HG02852 (cell line): ENCODE measurements at regions not wholly inside any gene's neighbourhood (a gene's known extent, or its start where the extent isn't known, plus 50 kb on each side); places are given as distances from the start of the nearest gene placed in this dataset.

ENCODE experiments used
- ATAC-seq: cut with Tn5 transposase; IDR thresholded peaks from one replicate; pipeline ENCODE4 v1.9.1; 2021; ENCODE audit warnings: mild to moderate bottlenecking, moderate library complexity; ENCODE audit not compliant: unreplicated experiment

DNA sequence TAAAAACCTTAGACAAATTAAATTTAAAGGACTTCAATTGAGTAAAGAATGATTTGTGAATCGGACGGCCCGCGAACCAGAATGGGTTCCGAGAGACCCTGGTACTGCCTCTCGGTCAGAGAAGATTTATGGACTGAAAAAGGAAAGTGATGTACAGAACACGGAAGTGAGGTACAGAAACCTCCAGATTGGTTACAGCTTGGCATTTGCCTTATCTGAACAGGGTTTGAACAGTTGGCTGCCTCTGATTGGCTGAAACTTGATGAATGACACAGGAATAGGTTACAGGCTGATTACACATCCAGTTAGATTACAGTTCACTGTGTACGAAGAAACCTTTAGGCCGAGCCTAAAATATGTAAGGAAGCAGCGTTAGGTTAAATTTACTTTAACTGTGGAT is 156.5 kb upstream of the EGFLAM start:
- ATAC-seq: no peak

- no peak for ATAC-seq
Measured at GRCh38 chr5:38099205-38100168, 158.9 kb upstream of the EGFLAM start.

DNA sequence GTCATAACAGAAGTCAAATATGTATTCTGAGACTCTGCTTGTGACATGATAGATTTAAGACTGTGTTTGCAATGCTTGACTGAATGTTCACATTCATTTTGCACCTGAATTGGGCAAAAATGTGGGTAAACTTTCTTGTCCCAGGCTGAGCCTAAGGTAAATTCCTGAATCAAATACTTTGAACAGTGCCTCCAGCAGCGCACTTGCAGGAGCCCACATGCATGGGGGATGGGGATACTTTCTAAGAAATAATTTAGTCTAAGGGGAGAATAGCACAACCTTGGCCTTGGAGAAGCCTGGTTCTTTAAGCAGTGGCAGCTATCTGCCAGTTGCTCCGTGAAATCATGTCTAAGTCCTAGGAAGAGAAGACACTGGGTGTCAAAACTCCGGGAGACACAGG is 163.5 kb upstream of the EGFLAM start:
- no peak for ATAC-seq

DNA sequence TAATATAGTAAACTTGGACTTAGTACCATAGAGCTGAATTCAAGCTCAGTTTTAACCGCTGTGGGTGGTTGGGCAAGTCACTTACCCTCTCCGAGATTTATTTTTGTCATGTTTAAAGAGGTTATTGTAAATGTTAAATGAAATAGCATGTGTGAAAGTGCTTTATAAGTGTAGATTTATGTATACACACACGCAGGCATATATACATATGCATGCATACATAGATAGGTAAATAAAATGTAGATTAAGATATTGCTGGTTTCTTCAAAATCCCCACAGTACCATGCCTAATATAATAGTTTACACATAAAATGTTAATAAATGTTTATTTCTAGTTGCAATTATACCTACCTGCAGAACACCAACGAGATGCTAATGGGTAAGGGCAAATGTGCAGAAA is 164.5 kb upstream of the EGFLAM start:
- no peak for ATAC-seq

DNA sequence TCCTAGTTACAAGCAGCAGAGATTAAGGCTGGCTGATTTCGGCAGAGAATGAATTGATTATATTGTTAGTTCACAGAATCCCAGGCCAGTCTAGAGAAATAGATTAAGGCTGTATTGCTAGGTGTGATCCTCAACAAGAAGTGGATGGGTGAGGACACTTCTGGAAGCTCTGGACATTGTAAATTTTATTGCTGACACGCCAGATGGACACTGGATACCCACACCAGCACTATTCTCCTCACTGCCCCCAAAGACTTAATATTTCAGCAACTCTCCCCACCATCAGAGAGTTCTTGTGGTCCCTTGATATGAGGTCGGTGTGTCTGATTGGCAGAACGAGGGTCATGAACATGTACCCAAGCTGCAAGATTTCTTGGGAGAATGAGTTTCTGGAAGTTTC is 171.6 kb upstream of the EGFLAM start:
- no peak for ATAC-seq

- no peak for ATAC-seq
Measured at GRCh38 chr5:38079620-38080402, 178.5 kb upstream of the EGFLAM start.

DNA sequence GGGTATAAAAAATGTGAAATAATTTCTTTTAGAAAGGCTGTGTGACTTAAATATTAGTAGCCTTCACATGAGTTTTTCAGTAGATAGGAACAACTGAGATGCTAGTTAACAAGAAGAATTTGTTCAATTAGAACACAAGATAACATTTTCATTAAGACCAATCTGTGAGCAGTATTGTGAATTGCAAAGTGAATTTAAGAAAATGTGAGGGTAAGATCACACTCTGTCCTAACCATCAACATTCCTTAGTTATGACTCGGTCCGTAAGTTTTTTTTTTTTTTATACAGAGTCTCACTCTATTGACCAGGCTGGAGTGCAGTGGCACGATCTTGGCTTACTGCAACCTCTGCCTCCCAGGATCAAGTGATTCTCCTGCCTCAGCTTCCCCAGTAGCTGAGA is 180.2 kb upstream of the EGFLAM start:
- ATAC-seq: no peak

DNA sequence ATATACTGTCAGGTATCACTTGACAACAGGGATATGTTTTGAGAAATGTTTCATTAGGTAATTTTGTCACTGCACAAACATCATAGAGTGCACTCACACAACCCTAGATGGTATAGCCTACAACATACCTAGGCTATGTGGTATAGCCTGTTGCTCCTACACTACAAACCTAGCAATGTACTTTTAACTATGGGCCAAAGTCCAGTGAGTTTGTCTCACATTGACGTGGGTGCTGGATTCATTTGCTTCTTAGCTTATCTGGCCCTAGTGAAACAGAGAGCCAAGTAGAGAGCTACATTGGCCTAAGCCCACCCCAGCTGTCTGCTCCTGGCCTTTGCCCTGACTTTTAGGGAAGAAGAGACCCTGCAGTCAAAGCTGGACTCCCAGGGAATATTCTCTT is 180.7 kb upstream of the EGFLAM start:
- ATAC-seq: no peak

DNA sequence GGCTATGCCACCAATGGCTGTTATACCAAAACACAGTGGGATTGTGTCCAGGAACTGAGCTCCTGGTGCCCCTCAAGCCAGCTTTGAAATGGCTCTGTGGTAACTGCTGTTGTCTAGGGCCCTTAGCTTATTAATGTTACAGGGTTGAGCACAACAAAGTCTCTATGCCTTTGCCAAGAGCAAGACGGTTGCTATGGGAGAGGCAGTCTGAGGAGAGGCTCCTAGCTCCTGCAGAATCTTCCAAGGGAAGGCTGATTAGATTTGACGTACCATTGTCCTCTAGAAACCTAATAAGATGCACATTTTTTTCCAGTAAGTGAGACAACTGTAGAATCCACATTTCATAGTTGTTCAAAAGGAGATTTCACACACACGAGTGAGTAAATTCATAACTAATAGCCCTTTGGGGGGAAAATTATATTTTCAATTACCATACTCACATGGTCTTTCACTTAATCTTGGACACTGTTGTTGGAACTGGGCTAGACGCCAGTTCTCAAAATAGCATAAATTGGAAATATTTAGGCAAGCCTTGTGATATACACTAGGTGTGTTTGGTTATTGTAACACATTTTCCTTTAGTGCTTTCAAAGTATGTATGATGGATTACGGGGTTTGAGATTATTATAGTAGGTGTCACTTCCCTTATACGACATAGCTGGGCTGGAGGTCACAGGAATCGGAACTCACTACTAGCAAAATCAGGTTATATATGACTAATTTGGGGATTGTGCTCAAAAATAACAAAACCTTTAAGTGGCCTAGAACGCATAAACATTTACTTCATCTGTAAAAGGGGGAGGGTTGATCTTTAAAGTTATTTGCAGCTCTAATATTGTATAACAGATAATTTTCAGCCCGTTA is 186.3 kb upstream of the EGFLAM start:
- ATAC-seq: no peak

DNA sequence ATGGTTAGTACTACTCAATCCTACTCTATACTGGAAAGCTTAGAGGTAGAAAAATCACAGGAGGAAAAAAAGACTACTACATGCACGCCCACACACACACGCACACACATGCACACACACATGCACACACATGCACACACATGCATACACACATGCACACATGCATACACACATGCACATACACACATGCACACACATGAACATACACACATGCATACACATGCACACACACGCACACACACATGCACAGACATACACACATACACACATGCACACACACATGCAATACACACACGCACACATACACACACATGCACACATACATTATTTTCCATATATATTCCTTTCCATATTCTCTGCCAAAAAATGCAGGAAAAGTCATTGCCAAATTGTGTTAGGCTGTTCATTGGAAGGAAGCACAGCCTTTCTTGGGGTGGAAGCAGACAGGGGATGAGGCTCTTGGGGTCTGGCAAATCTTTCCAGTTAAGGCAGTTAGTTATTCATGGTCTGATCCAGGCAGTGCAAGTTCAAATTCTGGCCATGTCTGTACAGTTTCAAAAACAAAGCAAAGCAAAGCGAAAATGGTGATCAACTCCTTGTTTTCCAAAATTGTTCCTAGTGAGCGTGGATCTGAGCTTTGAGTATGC is 187.9 kb upstream of the EGFLAM start:
- ATAC-seq: no peak

GRCh38 chr5:38069360-38069759 is 189.0 kb upstream of the EGFLAM start:
- ATAC-seq: no peak

DNA sequence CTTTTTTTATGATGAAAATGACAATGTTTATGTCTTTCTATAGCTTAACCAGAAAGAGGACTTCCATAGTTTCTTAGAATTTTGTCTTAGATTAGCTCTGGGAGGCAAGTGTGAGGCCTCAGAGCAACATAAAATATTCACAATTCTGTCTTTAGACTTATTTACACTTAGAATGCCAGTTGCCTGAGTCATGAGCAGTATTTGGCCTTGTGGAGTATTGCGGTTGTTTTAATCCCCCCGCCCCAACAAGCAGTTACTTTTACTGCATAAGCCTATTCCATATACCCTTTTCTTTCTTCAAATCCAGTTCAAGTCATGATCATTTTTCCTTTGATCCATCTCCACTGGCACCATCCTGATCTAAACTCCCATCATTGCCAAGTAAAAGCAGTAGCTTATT is 198.0 kb upstream of the EGFLAM start:
- no peak for ATAC-seq

DNA sequence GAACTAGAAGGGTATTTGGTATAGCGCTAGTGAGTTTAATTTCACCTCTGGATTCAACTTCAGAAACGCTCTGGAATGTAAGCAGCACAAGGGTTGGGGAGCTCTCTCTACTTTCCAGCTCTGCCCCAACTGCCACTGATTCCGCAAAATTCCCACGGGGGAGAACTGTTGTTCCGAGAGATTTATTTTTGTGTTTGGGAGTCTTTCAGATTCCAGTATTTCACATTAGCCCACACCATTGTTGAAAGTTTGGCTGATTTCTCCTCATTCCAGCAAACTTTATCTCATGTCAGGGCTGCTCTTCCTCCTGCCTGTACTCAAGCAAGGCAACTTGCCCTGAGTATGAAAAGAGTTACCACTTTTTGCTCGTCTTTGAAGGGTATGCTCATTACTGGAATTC is 198.5 kb upstream of the EGFLAM start:
- ATAC-seq: no peak

GRCh38 chr5:38051711-38052511 is 206.4 kb upstream of the EGFLAM start:
- no peak for ATAC-seq

DNA sequence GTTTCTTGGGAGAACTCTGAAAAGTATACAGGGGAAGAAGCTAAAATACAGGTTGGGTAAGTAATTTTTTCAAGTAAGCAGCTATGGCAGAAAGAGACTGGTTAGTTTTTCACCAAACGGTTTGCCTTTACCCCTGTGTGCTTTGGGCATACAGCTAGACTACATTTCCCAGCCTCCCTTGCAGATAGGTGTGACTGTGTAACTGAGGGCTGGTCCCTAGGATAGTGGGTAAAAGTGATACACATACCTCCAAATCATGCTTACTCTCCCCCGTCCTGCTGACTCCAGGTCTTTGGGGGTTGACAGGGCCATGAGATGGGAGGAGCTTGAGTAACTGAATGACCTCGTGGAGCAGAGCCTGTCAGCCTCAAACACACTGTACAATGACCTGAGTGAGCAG is 208.6 kb upstream of the GDNF start:
- ATAC-seq: no peak

GRCh38 chr5:38046103-38046502 is 206.3 kb upstream of the GDNF start:
- ATAC-seq: no peak

GRCh38 chr5:38045446-38045845 is 205.6 kb upstream of the GDNF start:
- no peak for ATAC-seq

DNA sequence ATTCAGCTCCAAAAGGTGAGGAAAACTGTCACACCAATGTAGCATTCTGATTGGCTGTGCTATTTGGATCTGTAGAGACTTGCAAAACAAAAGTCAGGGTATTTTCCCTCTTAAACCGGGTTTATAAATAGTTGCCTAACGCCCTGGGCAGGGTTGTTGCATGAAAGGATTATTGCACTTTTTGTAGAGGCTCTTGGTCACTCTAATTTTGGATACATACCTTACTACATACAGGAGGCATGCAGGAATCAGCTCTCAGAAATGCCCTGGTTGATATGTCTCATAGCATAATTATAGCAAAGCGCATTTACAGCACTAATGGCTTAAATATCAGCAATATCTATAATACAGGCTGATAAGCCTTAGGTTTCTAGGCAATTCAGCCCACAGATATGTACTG is 200.0 kb upstream of the GDNF start:
- ATAC-seq: no peak

DNA sequence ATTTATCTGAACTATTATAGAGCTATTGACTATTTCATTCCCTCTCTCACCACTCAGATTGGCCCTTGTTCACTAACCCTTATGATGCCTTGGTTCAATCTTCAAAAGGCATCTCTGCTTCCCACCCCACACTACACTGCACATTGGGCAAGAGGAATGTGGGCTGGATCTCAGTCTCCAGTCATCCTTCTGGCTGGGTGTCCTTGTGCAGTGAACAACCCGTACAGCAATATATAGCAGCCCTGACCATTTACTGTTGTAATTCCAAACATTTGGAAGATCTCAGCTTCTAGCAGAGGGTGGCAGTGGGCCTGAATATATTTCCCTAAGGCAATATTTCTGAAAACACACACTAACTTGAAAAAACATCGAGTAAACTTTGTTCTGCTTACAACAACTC is 199.2 kb upstream of the GDNF start:
- no peak for ATAC-seq

- no peak for ATAC-seq
Measured at GRCh38 chr5:38036765-38037164, 196.9 kb upstream of the GDNF start.
